ENCODE measurements at regions not wholly inside any gene's neighbourhood (a gene's known extent, or its start where the extent isn't known, plus 50 kb on each side); places are given as distances from the start of the nearest gene placed in this dataset.

DNA sequence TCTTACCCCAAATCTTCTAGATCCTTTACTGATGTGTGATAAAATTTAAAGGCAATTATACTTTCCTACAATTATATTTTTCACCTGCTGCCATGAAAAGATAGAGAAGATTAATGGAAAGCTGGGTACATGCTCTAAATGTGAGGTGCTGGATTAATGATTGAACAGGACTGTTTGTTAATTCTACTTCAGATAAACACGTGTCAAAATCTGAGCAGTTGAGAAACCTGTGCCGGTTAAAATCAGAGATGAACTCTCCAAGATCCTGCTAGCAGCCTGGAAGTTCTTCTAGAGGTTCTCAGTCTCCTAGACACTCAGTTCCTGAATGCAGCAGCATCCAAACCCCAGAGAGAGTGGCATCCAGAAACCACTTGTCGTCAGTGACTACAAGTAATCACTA is 69.2 kb downstream of the INHBA start:
- no peak overlapping the region for H3K27ac Mint-ChIP-seq
- no peak overlapping the region for H3K4me3 Mint-ChIP-seq
- H3K27me3 Mint-ChIP-seq = no peaks in the 10 kb centered on the region
- H3K36me3 Mint-ChIP-seq = no peaks in the 10 kb centered on the region
- no peaks in the 10 kb centered on the region for H3K4me1 Mint-ChIP-seq
- no peak for DNase-seq
- H3K9me3 Mint-ChIP-seq = no peaks in the 10 kb centered on the region

DNA sequence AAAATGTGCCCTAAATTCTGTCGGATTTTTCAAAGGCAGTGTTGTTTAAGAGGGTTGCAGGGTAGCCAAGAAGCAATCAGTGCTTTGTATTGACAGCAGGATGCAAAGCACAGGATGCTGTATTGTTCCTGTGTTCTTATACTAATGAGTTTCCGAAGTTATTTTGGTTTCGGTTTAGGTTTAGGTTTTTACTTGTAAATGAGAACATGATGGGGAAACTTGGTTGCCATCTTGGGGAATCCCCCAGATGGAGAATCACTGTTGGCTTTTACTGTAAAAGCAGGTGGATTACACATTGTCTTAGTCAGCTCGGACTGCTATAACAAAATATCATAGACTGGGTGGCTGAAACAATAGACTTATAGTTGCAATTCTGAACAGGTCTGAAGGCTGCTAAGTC is 72.1 kb downstream of the INHBA start:
- Mint-ChIP-seq H3K4me3 (no peak overlapping the region), H3K9me3 (no peaks in the 10 kb centered on the region), H3K4me1 (no peaks in the 10 kb centered on the region), H3K27ac (no peak overlapping the region), H3K36me3 (no peaks in the 10 kb centered on the region), H3K27me3 (no peaks in the 10 kb centered on the region)
- no peak for DNase-seq

DNA sequence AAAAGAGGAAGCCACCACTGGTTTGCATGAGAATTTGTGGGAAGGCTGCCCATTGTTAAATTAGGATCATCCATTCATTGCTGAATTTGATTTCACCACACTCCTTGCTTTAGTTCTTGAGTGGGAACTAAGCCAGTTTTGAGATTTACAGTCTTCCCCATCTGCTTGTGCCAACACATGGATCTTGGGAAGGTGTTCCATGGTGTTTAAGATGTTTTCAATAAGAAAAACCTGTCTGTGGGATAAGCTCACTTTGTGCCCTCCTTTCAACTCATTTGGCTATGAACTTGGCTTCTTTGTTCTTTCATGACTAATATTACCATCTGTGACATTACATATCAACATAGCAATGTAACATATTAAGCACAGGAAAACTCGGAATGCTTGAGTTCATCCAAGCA is 73.2 kb downstream of the INHBA start:
- H3K9me3 Mint-ChIP-seq = no peaks in the 10 kb centered on the region
- H3K27ac Mint-ChIP-seq = no peak overlapping the region
- no peaks in the 10 kb centered on the region for H3K36me3 Mint-ChIP-seq
- DNase-seq = no peak
- no peaks in the 10 kb centered on the region for H3K27me3 Mint-ChIP-seq
- H3K4me1 Mint-ChIP-seq = no peaks in the 10 kb centered on the region
- no peak overlapping the region for H3K4me3 Mint-ChIP-seq

- Mint-ChIP-seq H3K4me1 (no peaks in the 10 kb centered on the region), H3K4me3 (no peak overlapping the region), H3K27ac (no peak overlapping the region), H3K9me3 (no peaks in the 10 kb centered on the region), H3K27me3 (no peaks in the 10 kb centered on the region), H3K36me3 (no peaks in the 10 kb centered on the region)
- no peak for DNase-seq
Observed at GRCh38 chr7:41628901-41629300, 74.0 kb downstream of the INHBA start.

- Mint-ChIP-seq H3K9me3 (peaks cover 2% of the 10 kb centered on the region), H3K27ac (no peak overlapping the region), H3K4me3 (no peak overlapping the region), H3K36me3 (no peaks in the 10 kb centered on the region), H3K27me3 (no peaks in the 10 kb centered on the region), H3K4me1 (no peaks in the 10 kb centered on the region)
- DNase-seq = no peak
Observed at GRCh38 chr7:41627645-41628298, 75.1 kb downstream of the INHBA start.

- Mint-ChIP-seq H3K36me3 (no peaks in the 10 kb centered on the region), H3K4me1 (no peaks in the 10 kb centered on the region), H3K9me3 (peaks cover 4% of the 10 kb centered on the region), H3K27me3 (no peaks in the 10 kb centered on the region), H3K4me3 (no peak overlapping the region), H3K27ac (no peak overlapping the region)
- DNase-seq = no peak
Observed at GRCh38 chr7:41624818-41625217, 78.1 kb downstream of the INHBA start.

- H3K4me3 Mint-ChIP-seq = no peak overlapping the region
- H3K27ac Mint-ChIP-seq = no peak overlapping the region
- H3K4me1 Mint-ChIP-seq = no peaks in the 10 kb centered on the region
- peaks cover 4% of the 10 kb centered on the region for H3K9me3 Mint-ChIP-seq
- H3K27me3 Mint-ChIP-seq = no peaks in the 10 kb centered on the region
- H3K36me3 Mint-ChIP-seq = no peaks in the 10 kb centered on the region
- DNase-seq = no peak
Observed at GRCh38 chr7:41621953-41622831, 80.7 kb downstream of the INHBA start.

- Mint-ChIP-seq H3K36me3 (no peaks in the 10 kb centered on the region), H3K4me3 (no peak overlapping the region), H3K27ac (no peak overlapping the region), H3K9me3 (peaks cover 2% of the 10 kb centered on the region), H3K4me1 (no peaks in the 10 kb centered on the region), H3K27me3 (no peaks in the 10 kb centered on the region)
- DNase-seq = no peak
Observed at GRCh38 chr7:41617987-41618386, 84.9 kb downstream of the INHBA start.

GRCh38 chr7:41612798-41613197 is 90.1 kb downstream of the INHBA start:
- Mint-ChIP-seq H3K27ac (no peak overlapping the region), H3K36me3 (no peaks in the 10 kb centered on the region), H3K9me3 (no peaks in the 10 kb centered on the region), H3K4me1 (no peaks in the 10 kb centered on the region), H3K27me3 (no peaks in the 10 kb centered on the region), H3K4me3 (no peak overlapping the region)
- DNase-seq = no peak

DNA sequence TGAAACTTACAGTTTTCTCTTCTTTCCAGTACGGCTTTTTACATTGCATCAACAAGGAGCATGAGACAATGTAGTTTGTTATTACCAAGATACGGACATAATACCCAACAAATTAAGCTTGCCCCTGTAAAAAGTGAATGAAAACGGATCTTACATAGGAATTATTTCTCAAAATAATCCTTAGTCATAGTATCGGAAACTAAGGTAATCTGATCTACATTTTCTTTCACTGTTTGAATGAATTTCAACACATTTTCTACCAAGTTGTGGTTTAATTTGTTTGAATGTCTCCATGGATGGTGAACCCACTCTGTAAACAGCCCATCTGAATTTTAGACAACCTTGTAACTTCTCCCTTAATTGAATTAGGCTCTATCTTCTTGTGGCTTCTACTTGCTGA is 90.5 kb downstream of the INHBA start:
- Mint-ChIP-seq H3K27me3 (no peaks in the 10 kb centered on the region), H3K4me3 (no peak overlapping the region), H3K27ac (no peak overlapping the region), H3K36me3 (no peaks in the 10 kb centered on the region), H3K4me1 (no peaks in the 10 kb centered on the region), H3K9me3 (no peaks in the 10 kb centered on the region)
- DNase-seq = no peak

DNA sequence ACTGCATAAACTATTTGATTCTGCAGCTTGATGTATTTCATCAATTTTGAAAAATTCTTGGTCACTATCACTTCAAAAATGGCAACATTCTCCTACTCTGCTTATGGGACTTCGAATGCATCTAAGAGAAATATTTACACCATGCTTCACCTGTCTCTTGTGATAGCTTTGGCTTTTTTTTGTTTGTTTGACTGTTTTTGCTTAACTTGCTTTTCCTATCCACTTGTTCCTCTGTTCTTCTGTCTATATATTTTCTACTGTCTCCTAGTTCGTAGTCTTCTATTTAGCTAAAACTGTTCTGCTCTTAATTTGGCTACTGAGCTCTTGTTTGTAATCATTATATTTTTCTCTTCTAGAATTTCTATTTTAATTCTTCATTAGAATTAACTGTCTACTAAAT is 94.4 kb downstream of the INHBA start:
- H3K9me3 Mint-ChIP-seq = no peaks in the 10 kb centered on the region

DNA sequence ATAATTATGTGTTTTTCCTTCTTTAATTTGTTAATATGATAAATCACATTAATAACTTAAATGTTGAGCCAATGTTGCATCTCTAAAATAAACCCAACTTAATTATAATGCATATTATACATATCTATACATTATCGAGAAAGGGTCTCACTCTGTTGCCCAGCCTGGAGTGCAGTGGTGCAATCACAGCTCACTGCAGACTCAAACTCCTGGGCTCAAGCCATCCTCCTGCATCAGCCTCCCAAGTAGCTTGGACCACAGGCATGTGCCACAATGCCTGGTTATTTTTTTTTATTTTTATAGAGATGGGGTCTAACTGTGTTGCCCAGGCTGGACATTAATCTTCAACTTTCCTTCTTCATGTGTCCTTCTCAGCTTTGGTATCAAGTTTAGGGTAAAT is 98.9 kb downstream of the INHBA start:
- Mint-ChIP-seq H3K4me3 (no peak overlapping the region), H3K36me3 (no peaks in the 10 kb centered on the region), H3K27ac (no peak overlapping the region), H3K27me3 (no peaks in the 10 kb centered on the region), H3K9me3 (no peaks in the 10 kb centered on the region), H3K4me1 (no peaks in the 10 kb centered on the region)
- no peak for DNase-seq

More for the DNA sequence above, 94.4 kb downstream of the INHBA start:
- Mint-ChIP-seq H3K4me3 (no peak overlapping the region), H3K4me1 (no peaks in the 10 kb centered on the region), H3K36me3 (no peaks in the 10 kb centered on the region), H3K27me3 (no peaks in the 10 kb centered on the region), H3K27ac (no peak overlapping the region)
- DNase-seq = no peak

DNA sequence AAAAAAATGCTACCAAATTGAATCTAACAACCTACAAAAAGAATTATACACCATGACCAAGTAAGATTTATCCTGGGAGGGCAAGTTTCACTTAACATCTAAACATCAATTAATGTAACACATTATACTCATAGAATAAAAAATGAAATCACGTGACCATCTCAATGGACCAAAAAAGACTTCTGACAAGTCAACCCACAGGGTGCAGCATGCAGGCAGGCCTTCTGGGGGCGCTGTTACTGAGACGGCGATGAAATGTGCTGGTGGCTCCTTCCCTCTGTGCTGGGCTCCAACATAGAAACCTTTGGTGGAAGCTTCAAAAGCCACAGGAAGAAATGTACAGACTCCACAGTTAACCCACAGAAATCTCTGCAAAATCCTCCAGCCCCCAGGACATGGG is 103.1 kb downstream of the INHBA start:
- Mint-ChIP-seq H3K4me3 (no peak overlapping the region), H3K27me3 (no peaks in the 10 kb centered on the region), H3K4me1 (no peaks in the 10 kb centered on the region), H3K9me3 (peaks cover 15% of the 10 kb centered on the region), H3K27ac (no peak overlapping the region), H3K36me3 (no peaks in the 10 kb centered on the region)
- DNase-seq = no peak

DNA sequence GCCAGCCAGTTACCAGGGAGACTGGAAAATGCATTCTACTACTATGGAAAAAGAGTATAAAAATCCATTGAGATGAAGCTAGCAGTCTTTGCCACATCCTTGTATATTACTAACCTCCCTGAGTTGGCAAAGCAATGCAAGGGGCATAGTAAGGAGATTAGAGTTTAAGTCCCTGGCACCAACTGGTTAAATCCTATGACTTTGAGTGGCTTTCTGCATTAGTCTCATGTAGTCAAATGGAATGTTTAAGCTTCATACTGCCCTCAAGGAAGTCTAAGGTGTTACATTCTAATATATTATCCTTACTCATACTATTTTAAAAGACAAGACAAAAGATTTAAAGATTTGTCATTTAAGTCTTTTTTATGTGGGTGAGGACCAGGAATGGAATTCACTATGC is 110.1 kb downstream of the INHBA start:
- Mint-ChIP-seq H3K9me3 (peaks cover 10% of the 10 kb centered on the region), H3K36me3 (no peaks in the 10 kb centered on the region), H3K4me3 (no peak overlapping the region), H3K4me1 (no peaks in the 10 kb centered on the region), H3K27me3 (peaks cover 11% of the 10 kb centered on the region), H3K27ac (no peak overlapping the region)
- no peak for DNase-seq

- Mint-ChIP-seq H3K27ac (no peak overlapping the region), H3K4me3 (no peak overlapping the region), H3K9me3 (peaks cover 9% of the 10 kb centered on the region), H3K27me3 (peaks cover 11% of the 10 kb centered on the region), H3K36me3 (no peaks in the 10 kb centered on the region), H3K4me1 (no peaks in the 10 kb centered on the region)
- DNase-seq = no peak
Observed at GRCh38 chr7:41592236-41592635, 110.7 kb downstream of the INHBA start.

DNA sequence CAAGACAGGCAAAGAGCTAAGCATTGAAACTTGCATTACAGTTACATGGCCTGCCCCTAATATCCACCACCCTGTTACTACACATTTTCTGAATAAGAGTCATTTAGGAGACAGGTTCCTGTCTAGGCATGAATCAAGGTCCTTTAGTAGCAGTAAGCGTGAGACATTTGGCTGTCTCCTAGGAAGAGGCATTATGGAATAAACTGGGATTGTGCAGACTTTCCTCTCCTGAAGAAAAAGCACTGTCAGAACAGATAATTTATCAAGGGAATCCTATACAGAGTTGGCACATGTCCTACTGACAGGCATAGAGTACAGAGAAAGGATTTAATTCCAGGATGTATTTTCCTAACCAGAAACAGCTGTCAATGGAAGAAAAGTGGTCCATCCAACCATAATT is 111.9 kb downstream of the INHBA start:
- Mint-ChIP-seq H3K27ac (no peak overlapping the region), H3K27me3 (peaks cover 11% of the 10 kb centered on the region), H3K9me3 (peaks cover under 1% of the 10 kb centered on the region), H3K4me1 (no peaks in the 10 kb centered on the region), H3K4me3 (no peak overlapping the region), H3K36me3 (no peaks in the 10 kb centered on the region)
- DNase-seq = no peak

Data from activated naive CD8-positive, alpha-beta T cell treated with anti-CD3 and anti-CD28 coated beads for 36 hours (primary cell).